OCI-LY3 (cell line): ENCODE measurements at regions not wholly inside any gene's neighbourhood (a gene's known extent, or its start where the extent isn't known, plus 50 kb on each side); places are given as distances from the start of the nearest gene placed in this dataset.

Source experiments
- H2AFZ ChIP-seq: fragments of 200-600, 300-600 bp; shearing (Covaris generic); 2 replicates; pipeline ENCODE4 v1.6.0; 2014; ENCODE audit warnings: antibody characterized with exemption, low read depth, low read length
- H3K27ac ChIP-seq: fragments of 200-600, 300-600 bp; sonication (generic); 2 replicates; pipeline ENCODE4 v1.5.1; 2014; ENCODE audit warnings: mild to moderate bottlenecking, low read length, moderate library complexity, mixed read lengths
- H3K27me3 ChIP-seq: fragments of 200-600, 300-600 bp; sonication (generic); 2 replicates; pipeline ENCODE4 v1.6.1; 2014; ENCODE audit warnings: low read depth, low read length, mixed read lengths
- H3K36me3 ChIP-seq: fragments of 200-600, 300-600 bp; sonication (generic); replicated peaks from 2 replicates; pipeline ENCODE3; 2014; ENCODE audit warnings: low read depth, low read length, mixed read lengths
- H3K4me1 ChIP-seq: fragments of 300-600, 200-600 bp; sonication (generic); 2 replicates; pipeline ENCODE4 v1.6.1; 2014; ENCODE audit warnings: low read length, mixed read lengths
- H3K4me2 ChIP-seq: fragments of 200-600, 300-600 bp; sonication (generic); 2 replicates; pipeline ENCODE4 v1.6.1; 2014; ENCODE audit warnings: low read length, mixed read lengths
- H3K4me3 ChIP-seq: fragments of 300-600, 200-600 bp; sonication (generic); 2 replicates; pipeline ENCODE4 v1.5.1; 2014; ENCODE audit warnings: antibody characterized with exemption, mild to moderate bottlenecking, low read length, moderate library complexity
- H3K79me2 ChIP-seq: fragments of 300-600, 200-600 bp; shearing (Covaris generic); 2 replicates; pipeline ENCODE4 v1.6.1; 2014; ENCODE audit warnings: mild to moderate bottlenecking, low read length, mixed read lengths
- H3K9ac ChIP-seq: fragments of 300-600, 200-600 bp; shearing (Covaris generic); 2 replicates; pipeline ENCODE4 v1.6.0; 2014; ENCODE audit warnings: mild to moderate bottlenecking, low read length, moderate library complexity
- H3K9me3 ChIP-seq: fragments of 200-600, 300-600 bp; shearing (Covaris generic); 2 replicates; pipeline ENCODE4 v1.6.1; 2014; ENCODE audit warnings: low read length, mixed read lengths; ENCODE audit not compliant: insufficient read depth
- H4K20me1 ChIP-seq: fragments of 200-600, 300-600 bp; sonication (generic); 2 replicates; pipeline ENCODE4 v1.6.1; 2016; ENCODE audit warnings: low read length, mixed read lengths; ENCODE audit not compliant: insufficient read depth
- EZH2phosphoT487 ChIP-seq: fragments of 200-600 bp; shearing (Covaris generic); IDR thresholded peaks from 2 replicates; pipeline ENCODE4 v1.6.1; 2018; ENCODE audit warnings: antibody characterized with exemption, mixed run types, low read depth
- TF ChIP-seq, protein P1 (sequence below): fragments of 200-600, 300-600 bp; sonication (generic); IDR thresholded peaks from 2 replicates; pipeline ENCODE4 v1.5.1; 2014; ENCODE audit warnings: antibody characterized with exemption, low read length, low read depth

DNA sequence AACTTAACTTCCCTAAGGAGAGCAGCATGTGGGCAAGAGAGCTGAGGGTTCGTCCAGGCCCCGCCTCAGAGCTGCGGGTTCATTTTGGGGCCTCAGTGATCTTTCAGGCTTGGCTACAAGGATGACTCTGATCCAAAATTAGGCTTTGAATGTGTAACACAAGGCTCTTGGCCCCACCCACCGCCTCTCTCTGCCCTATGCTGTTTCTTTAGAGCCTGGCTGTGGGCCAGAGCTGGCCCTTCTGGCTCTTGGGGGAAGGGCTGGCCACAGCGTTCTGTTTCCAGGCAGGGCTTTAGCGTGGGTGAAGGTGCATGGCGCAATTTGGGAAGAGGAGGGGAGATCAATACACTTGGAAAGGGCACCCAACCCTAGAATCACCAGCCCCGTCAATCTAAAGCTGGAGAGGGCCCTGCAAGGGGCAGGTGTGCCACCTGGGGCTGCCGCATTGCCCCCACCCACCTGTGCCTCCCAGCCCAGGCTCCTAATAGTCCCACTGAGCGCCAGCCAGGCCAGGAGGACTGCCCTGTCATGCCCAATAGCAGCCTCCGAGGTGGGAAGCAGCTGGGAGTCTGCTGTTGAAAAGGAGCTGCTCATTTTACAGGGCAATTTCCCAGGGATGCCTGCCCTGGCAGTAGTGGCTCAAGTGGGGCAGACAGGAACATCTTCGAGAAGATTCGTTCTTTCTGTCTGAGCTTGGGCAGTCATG, 84.5 kb upstream of the MAML3 start:
- no peak overlapping the region for H3K4me3 ChIP-seq
- peaks cover 15% of the 10 kb centered on the region for H3K4me1 ChIP-seq
- H3K9me3 ChIP-seq: no peaks in the 10 kb centered on the region
- H3K79me2 ChIP-seq: no peaks in the 10 kb centered on the region
- no peak overlapping the region for H3K27ac ChIP-seq
- no peak overlapping the region for H3K9ac ChIP-seq
- peaks cover 63% of the 10 kb centered on the region for H3K27me3 ChIP-seq
- TF ChIP-seq EZH2phosphoT487: no peak
- H3K36me3 ChIP-seq: no peaks in the 10 kb centered on the region
- H4K20me1 ChIP-seq: no peaks in the 10 kb centered on the region; the same call in 1 of the 2 replicates
- no peak overlapping the region for H2AFZ ChIP-seq
- no peak overlapping the region for H3K4me2 ChIP-seq

GRCh38 chr4:140237616-140238350, 83.8 kb upstream of the MAML3 start:
- H3K9ac ChIP-seq: no peak overlapping the region
- peaks cover 64% of the 10 kb centered on the region for H3K27me3 ChIP-seq
- H3K27ac ChIP-seq: no peak overlapping the region
- TF ChIP-seq EZH2phosphoT487: no peak
- TF ChIP-seq, protein P1, sequence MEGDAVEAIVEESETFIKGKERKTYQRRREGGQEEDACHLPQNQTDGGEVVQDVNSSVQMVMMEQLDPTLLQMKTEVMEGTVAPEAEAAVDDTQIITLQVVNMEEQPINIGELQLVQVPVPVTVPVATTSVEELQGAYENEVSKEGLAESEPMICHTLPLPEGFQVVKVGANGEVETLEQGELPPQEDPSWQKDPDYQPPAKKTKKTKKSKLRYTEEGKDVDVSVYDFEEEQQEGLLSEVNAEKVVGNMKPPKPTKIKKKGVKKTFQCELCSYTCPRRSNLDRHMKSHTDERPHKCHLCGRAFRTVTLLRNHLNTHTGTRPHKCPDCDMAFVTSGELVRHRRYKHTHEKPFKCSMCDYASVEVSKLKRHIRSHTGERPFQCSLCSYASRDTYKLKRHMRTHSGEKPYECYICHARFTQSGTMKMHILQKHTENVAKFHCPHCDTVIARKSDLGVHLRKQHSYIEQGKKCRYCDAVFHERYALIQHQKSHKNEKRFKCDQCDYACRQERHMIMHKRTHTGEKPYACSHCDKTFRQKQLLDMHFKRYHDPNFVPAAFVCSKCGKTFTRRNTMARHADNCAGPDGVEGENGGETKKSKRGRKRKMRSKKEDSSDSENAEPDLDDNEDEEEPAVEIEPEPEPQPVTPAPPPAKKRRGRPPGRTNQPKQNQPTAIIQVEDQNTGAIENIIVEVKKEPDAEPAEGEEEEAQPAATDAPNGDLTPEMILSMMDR: no peak
- peaks cover 8% of the 10 kb centered on the region for H3K4me1 ChIP-seq
- no peaks in the 10 kb centered on the region; the same call in 1 of the 2 replicates for H4K20me1 ChIP-seq
- no peaks in the 10 kb centered on the region for H3K79me2 ChIP-seq
- H3K36me3 ChIP-seq: no peaks in the 10 kb centered on the region
- H3K4me3 ChIP-seq: no peak overlapping the region
- H3K9me3 ChIP-seq: no peaks in the 10 kb centered on the region
- H2AFZ ChIP-seq: no peak overlapping the region
- H3K4me2 ChIP-seq: no peak overlapping the region

DNA sequence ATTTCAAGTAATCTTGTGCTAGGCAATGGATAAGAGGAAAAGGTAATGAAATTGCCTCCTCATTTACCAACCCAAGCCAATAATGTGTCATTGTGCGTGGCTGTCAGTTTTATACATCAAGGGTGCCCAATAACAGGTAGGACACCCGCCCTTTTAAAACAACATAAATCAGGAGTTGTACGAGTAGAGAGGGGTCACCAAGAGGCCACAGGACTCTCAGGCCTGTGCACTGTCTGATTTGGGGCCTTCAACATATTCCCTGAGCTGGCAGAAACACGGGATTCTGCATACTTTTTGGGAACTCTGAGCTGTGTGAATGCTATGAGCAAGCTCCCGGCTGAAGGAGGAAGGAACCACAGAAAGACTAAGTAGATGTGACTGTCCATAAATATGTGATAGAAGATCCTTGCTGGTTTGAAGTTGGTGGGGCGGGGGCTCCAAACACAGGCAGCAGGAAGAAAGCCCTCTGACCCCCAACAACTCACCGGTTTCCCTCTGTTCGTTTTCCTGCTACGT, 82.7 kb upstream of the MAML3 start:
- H3K27me3 ChIP-seq: peaks cover 67% of the 10 kb centered on the region
- no peaks in the 10 kb centered on the region; the same call in 1 of the 2 replicates for H4K20me1 ChIP-seq
- H3K4me1 ChIP-seq: no peaks in the 10 kb centered on the region
- H3K9me3 ChIP-seq: no peaks in the 10 kb centered on the region
- H3K4me3 ChIP-seq: no peak overlapping the region
- H2AFZ ChIP-seq: no peak overlapping the region
- no peak overlapping the region for H3K27ac ChIP-seq
- H3K36me3 ChIP-seq: no peaks in the 10 kb centered on the region
- H3K4me2 ChIP-seq: no peak overlapping the region
- TF ChIP-seq, protein P1: no peak
- no peak for TF ChIP-seq EZH2phosphoT487
- H3K9ac ChIP-seq: no peak overlapping the region
- no peaks in the 10 kb centered on the region for H3K79me2 ChIP-seq

GRCh38 chr4:140234697-140235060, 80.7 kb upstream of the MAML3 start:
- no peak for TF ChIP-seq EZH2phosphoT487
- TF ChIP-seq, protein P1: no peak
- no peaks in the 10 kb centered on the region for H3K36me3 ChIP-seq
- no peak overlapping the region for H3K4me3 ChIP-seq
- H3K4me1 ChIP-seq: no peaks in the 10 kb centered on the region
- no peak overlapping the region for H3K9ac ChIP-seq
- H3K9me3 ChIP-seq: no peaks in the 10 kb centered on the region
- H3K79me2 ChIP-seq: no peaks in the 10 kb centered on the region
- H3K27ac ChIP-seq: no peak overlapping the region
- H2AFZ ChIP-seq: no peak overlapping the region
- peaks cover 71% of the 10 kb centered on the region for H3K27me3 ChIP-seq
- no peaks in the 10 kb centered on the region for H4K20me1 ChIP-seq
- H3K4me2 ChIP-seq: no peak overlapping the region
